Endothelial cell of umbilical vein (primary cell): ENCODE measurements at regions not wholly inside any gene's neighbourhood (a gene's known extent, or its start where the extent isn't known, plus 50 kb on each side); places are given as distances from the start of the nearest gene placed in this dataset.

Source experiments
- BruUV-seq: library from RNA; stranded (reverse); fragments of 400-500 nt; replicated peaks from 2 replicates; lab custom pipeline; 2021; lab: Mats Ljungman, UMichigan
- CTCF ChIA-PET: fragments of 300-600, 350-600 bp; sonication (Branson Sonifier 250); formaldehyde crosslinking; loops from one replicate; lab custom pipeline; 2021; ENCODE audit warnings: antibody characterized with exemption, inconsistent platforms; lab: Charles Lee
- POLR2A ChIA-PET: fragments of 300-600, 350-600 bp; sonication (Branson Sonifier 250); formaldehyde crosslinking; loops from one replicate; lab custom pipeline; 2021; ENCODE audit warnings: antibody characterized with exemption, inconsistent platforms; lab: Charles Lee
- DNase-seq: peaks from one replicate; pipeline ENCODE4 v3.0.0-alpha.2; 2011; ENCODE audit warnings: low read depth, low spot score
- FAIRE-seq: peaks from 2 replicates; lab custom pipeline; 2011; peaks lifted over from hg19 to GRCh38; lab: Jason Lieb, UNC
- H2AFZ ChIP-seq: 2 replicates; pipeline ENCODE4 v1.6.0; 2012; ENCODE audit warnings: low read depth, low read length, control low read depth, inconsistent platforms
- H3K27ac ChIP-seq: 2 replicates; pipeline ENCODE4 v1.5.1; 2011; ENCODE audit warnings: low read depth, mild to moderate bottlenecking, control low read depth, low read length, moderate library complexity; ENCODE audit not compliant: insufficient read depth
- H3K27me3 ChIP-seq, 2 experiments: 2 replicates each; pipeline versions ENCODE4 v1.6.0 to v1.6.1; 2011; ENCODE audit warnings: low read length in 2 of 2, mixed read lengths in 1 of 2; ENCODE audit not compliant: control insufficient read depth in 2 of 2, insufficient read depth in 2 of 2
- H3K36me3 ChIP-seq, 2 experiments: 2 replicates in 1 of 2; 3 replicates in 1 of 2; pipeline ENCODE4 v1.5.1; 2011; ENCODE audit warnings: low read length in 2 of 2, mild to moderate bottlenecking in 1 of 2, moderate library complexity in 1 of 2; ENCODE audit not compliant: control insufficient read depth in 2 of 2, insufficient read depth in 2 of 2; ENCODE audit errors: extremely low read depth in 1 of 2
- H3K4me1 ChIP-seq: 3 replicates; pipeline ENCODE4 v1.5.1; 2011; ENCODE audit warnings: mild to moderate bottlenecking, low read length; ENCODE audit not compliant: control insufficient read depth, insufficient read depth; ENCODE audit errors: extremely low read depth
- H3K4me2 ChIP-seq: 2 replicates; pipeline ENCODE4 v1.6.1; 2011; ENCODE audit warnings: low read length, control low read depth, mixed read lengths; ENCODE audit not compliant: insufficient read depth
- H3K4me3 ChIP-seq, 3 experiments: fragments of 200-600 bp in 1 of 3; sonication (generic), shearing (Covaris generic) in 1 of 3; replicated peaks in 1 of 3; 2 replicates each; pipeline ENCODE4 v1.5.1; 2011 to 2016; ENCODE audit warnings: control low read depth in 3 of 3, low read length in 3 of 3, mild to moderate bottlenecking in 2 of 3, inconsistent platforms in 1 of 3, low read depth in 1 of 3, moderate library complexity in 1 of 3; ENCODE audit not compliant: insufficient read depth in 1 of 3
- H3K79me2 ChIP-seq: 2 replicates; pipeline ENCODE4 v1.6.0; 2012; ENCODE audit warnings: low read length, inconsistent platforms; ENCODE audit not compliant: control insufficient read depth, insufficient read depth
- H3K9ac ChIP-seq: replicated peaks from 2 replicates; pipeline ENCODE3; 2011; ENCODE audit warnings: low read length, control low read depth; ENCODE audit not compliant: insufficient read depth; ENCODE audit errors: extremely low read depth
- H3K9me1 ChIP-seq: replicated peaks from 3 replicates; pipeline ENCODE4 v1.6.0; 2011; ENCODE audit warnings: mild to moderate bottlenecking, low read length; ENCODE audit not compliant: control insufficient read depth, insufficient read depth; ENCODE audit errors: extremely low read depth
- H3K9me3 ChIP-seq: replicated peaks from 2 replicates; pipeline ENCODE4 v1.5.1; 2012; ENCODE audit warnings: low read length, inconsistent platforms; ENCODE audit not compliant: control insufficient read depth, insufficient read depth
- H4K20me1 ChIP-seq: replicated peaks from 2 replicates; pipeline ENCODE3; 2011; ENCODE audit warnings: mild to moderate bottlenecking, low read length; ENCODE audit not compliant: control insufficient read depth, insufficient read depth; ENCODE audit errors: extremely low read depth
- EZH2 ChIP-seq: IDR thresholded peaks from 2 replicates; pipeline ENCODE4 v1.6.1; 2012; ENCODE audit warnings: borderline replicate concordance, low read depth, mild to moderate bottlenecking, moderate library complexity, low read length, inconsistent platforms; ENCODE audit not compliant: severe bottlenecking
- FOS ChIP-seq: IDR thresholded peaks from 2 replicates; pipeline ENCODE4 v1.6.1; 2011; ENCODE audit warnings: mild to moderate bottlenecking, low read length, moderate library complexity, borderline replicate concordance; ENCODE audit not compliant: insufficient read depth
- GATA2 ChIP-seq: IDR thresholded peaks from 2 replicates; pipeline ENCODE4 v1.7.0; 2011; ENCODE audit warnings: low read depth, mild to moderate bottlenecking, moderate library complexity, mixed read lengths, low read length; ENCODE audit not compliant: insufficient read length, insufficient read depth
- JUN ChIP-seq: IDR thresholded peaks from 2 replicates; pipeline ENCODE4 v1.6.1; 2011; ENCODE audit warnings: borderline replicate concordance, low read depth; ENCODE audit not compliant: insufficient read length, insufficient read depth
- MAX ChIP-seq: IDR thresholded peaks from 2 replicates; pipeline ENCODE4 v1.6.1; 2011; ENCODE audit not compliant: insufficient read depth, insufficient read length
- MYC ChIP-seq: IDR thresholded peaks from one replicate; pipeline ENCODE4 v1.6.1; 2011; ENCODE audit warnings: mild to moderate bottlenecking, low read depth, low read length
- POLR2A ChIP-seq: IDR thresholded peaks from 2 replicates; pipeline ENCODE4 v1.6.1; 2012; ENCODE audit warnings: low read depth, mild to moderate bottlenecking, control low read depth, low read length
- POLR2AphosphoS5 ChIP-seq: IDR thresholded peaks from 2 replicates; pipeline ENCODE4 v1.6.1; 2012; ENCODE audit warnings: low read depth, mild to moderate bottlenecking, control low read depth, low read length, moderate library complexity; ENCODE audit not compliant: insufficient read depth
- dilution Hi-C: fragments of 300-500 bp; cut with MboI; formaldehyde crosslinking; loops from one replicate; pipeline ENCODE4 v1.15.0; 2019; ENCODE audit warnings: low sequenced_read_pairs; ENCODE audit not compliant: extremely low pct_ligation_motif_present
- intact Hi-C: fragments of 100-400 bp; cut with micrococcal nuclease; formaldehyde crosslinking; loops from one replicate; pipeline ENCODE4 v1.10.0; 2022
- TF ChIP-seq, protein P1 (sequence below), 2 donors: IDR thresholded peaks; 1 replicate in 1 of 2; 2 replicates in 1 of 2; pipeline ENCODE4 v1.5.1; 2011; ENCODE audit warnings: low read length in 2 of 2, mild to moderate bottlenecking in 2 of 2, moderate library complexity in 2 of 2, control low read depth in 1 of 2, inconsistent platforms in 1 of 2, low read depth in 1 of 2; ENCODE audit not compliant: insufficient read depth in 1 of 2; ENCODE audit errors: extremely low read depth in 1 of 2

DNA sequence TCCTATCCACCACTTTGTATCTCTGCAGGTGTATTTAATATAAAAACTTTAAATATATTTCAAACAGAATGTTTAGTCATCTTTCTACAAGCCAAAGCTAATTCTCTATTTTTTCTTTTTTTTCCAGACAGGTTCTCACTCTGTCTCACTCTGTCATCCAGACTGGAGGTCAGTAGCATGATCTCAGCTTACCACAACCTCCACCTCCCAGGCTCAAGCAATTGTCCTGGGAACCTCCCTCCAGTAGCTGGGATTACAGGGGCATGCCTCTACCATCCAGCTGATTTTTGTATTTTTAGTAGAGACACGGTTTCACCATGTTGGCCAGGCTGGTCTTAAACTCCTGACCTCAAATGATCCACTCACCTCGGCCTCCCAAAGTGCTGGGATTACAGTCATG is 202.6 kb downstream of the VGLL3 start:
- Histone ChIP-seq H3K4me2 (no peak overlapping the region), H3K27ac (no peak overlapping the region), H3K79me2 (no peaks in the 10 kb centered on the region), H2AFZ (no peak overlapping the region), H4K20me1 (no peaks in the 10 kb centered on the region), H3K9ac (no peak overlapping the region), H3K9me3 (no peaks in the 10 kb centered on the region), H3K9me1 (no peaks in the 10 kb centered on the region), H3K4me1 (no peaks in the 10 kb centered on the region), H3K4me3 (no peak overlapping the region), H3K27me3 (no peaks in the 10 kb centered on the region), H3K36me3 (no peaks in the 10 kb centered on the region)
- CTCF ChIA-PET, result interaction anchor here (1.6 kb wide), 1 partner anchor 14 kb away, joined by 3 read pairs; no protein-coding TSS in a partner anchor
- TF ChIP-seq POLR2A (no peak), GATA2 (no peak), MYC (no peak), POLR2AphosphoS5 (no peak), EZH2 (no peak), FOS (no peak)
- POLR2A ChIA-PET, result no interaction called here
- FAIRE-seq, result no peak
- DNase-seq, result no peak
- dilution Hi-C loops, result no loop called here
- BruUV-seq, result no TSS peak
- intact Hi-C loops, result no loop called here

- dilution Hi-C loops, result no loop called here
- ChIA-PET CTCF (interaction anchor here (1.6 to 2.0 kb wide), 3 partner anchors 15 to 381 kb away, joined by 3 to 7 read pairs (median 5); no protein-coding TSS in a partner anchor), POLR2A (no interaction called here)
- DNase-seq, result no peak
- no peak overlapping the region for H3K27ac ChIP-seq
- H3K4me3 ChIP-seq, result no peak overlapping the region
- H3K9me1 ChIP-seq, result no peaks in the 10 kb centered on the region
- H3K4me2 ChIP-seq, result no peak overlapping the region
- FAIRE-seq, result no peak
- intact Hi-C loops, result no loop called here
- BruUV-seq, result no TSS peak
- no peak overlapping the region for H2AFZ ChIP-seq
- no peak overlapping the region for H3K9ac ChIP-seq
- no peaks in the 10 kb centered on the region for H3K79me2 ChIP-seq
- no peaks in the 10 kb centered on the region for H3K4me1 ChIP-seq
- H3K27me3 ChIP-seq, result no peaks in the 10 kb centered on the region
- H4K20me1 ChIP-seq, result no peaks in the 10 kb centered on the region
- no peaks in the 10 kb centered on the region for H3K9me3 ChIP-seq
- TF ChIP-seq FOS (no peak), JUN (no peak), EZH2 (no peak), MAX (no peak), GATA2 (no peak), POLR2AphosphoS5 (no peak), POLR2A (no peak), MYC (no peak)
- TF ChIP-seq, protein P1, sequence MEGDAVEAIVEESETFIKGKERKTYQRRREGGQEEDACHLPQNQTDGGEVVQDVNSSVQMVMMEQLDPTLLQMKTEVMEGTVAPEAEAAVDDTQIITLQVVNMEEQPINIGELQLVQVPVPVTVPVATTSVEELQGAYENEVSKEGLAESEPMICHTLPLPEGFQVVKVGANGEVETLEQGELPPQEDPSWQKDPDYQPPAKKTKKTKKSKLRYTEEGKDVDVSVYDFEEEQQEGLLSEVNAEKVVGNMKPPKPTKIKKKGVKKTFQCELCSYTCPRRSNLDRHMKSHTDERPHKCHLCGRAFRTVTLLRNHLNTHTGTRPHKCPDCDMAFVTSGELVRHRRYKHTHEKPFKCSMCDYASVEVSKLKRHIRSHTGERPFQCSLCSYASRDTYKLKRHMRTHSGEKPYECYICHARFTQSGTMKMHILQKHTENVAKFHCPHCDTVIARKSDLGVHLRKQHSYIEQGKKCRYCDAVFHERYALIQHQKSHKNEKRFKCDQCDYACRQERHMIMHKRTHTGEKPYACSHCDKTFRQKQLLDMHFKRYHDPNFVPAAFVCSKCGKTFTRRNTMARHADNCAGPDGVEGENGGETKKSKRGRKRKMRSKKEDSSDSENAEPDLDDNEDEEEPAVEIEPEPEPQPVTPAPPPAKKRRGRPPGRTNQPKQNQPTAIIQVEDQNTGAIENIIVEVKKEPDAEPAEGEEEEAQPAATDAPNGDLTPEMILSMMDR (IDR thresholded peaks at IDR 0.05; ENCODE audit: extremely low read depth in 1 of 2, insufficient read depth in 1 of 2, low read depth in 1 of 2, low read length in 2 of 2), result no peak
- H3K36me3 ChIP-seq, result no peaks in the 10 kb centered on the region
These were observed 203.9 kb downstream of the VGLL3 start for GRCh38 chr3:86787091-86787490.
